Esophagus (tissue), 2 donors: ENCODE measurements at regions not wholly inside any gene's neighbourhood (a gene's known extent, or its start where the extent isn't known, plus 50 kb on each side); places are given as distances from the start of the nearest gene placed in this dataset.

Experiments
- H3K27ac ChIP-seq, 2 donors: one replicate each; pipeline ENCODE4 v1.5.1; 2013; ENCODE audit warnings: low read depth in 2 of 2, mild to moderate bottlenecking in 2 of 2, inconsistent platforms in 1 of 2, low read length in 1 of 2, moderate library complexity in 1 of 2
- H3K27me3 ChIP-seq, 2 donors: one replicate each; pipeline ENCODE4 v1.6.1; 2013; ENCODE audit warnings: low read length in 2 of 2, control low read depth in 1 of 2, mild to moderate bottlenecking in 1 of 2; ENCODE audit not compliant: insufficient read depth in 2 of 2, control insufficient read depth in 1 of 2
- H3K36me3 ChIP-seq, 2 donors: one replicate each; pipeline ENCODE4 v1.6.1; 2013; ENCODE audit warnings: low read length in 1 of 2; ENCODE audit not compliant: control insufficient read depth in 2 of 2, insufficient read depth in 2 of 2
- H3K4me1 ChIP-seq, 2 donors: one replicate each; pipeline ENCODE4 v1.6.1; 2013; ENCODE audit warnings: low read length in 1 of 2; ENCODE audit not compliant: control insufficient read depth in 2 of 2, insufficient read depth in 2 of 2
- H3K4me3 ChIP-seq, 2 donors: one replicate each; pipeline ENCODE4 v1.5.1; 2013; ENCODE audit warnings: low read length in 2 of 2, mild to moderate bottlenecking in 2 of 2, low read depth in 1 of 2, moderate library complexity in 1 of 2
- H3K9me3 ChIP-seq, 2 donors: one replicate each; pipeline ENCODE4 v1.6.1; 2013; ENCODE audit warnings: mild to moderate bottlenecking in 2 of 2, low read depth in 1 of 2, low read length in 1 of 2, moderate library complexity in 1 of 2; ENCODE audit not compliant: control insufficient read depth in 2 of 2, insufficient read depth in 1 of 2
- WGBS, 2 donors: extraction: QIAGEN DNeasy Blood & Tissue Kit; methylation state at CpG; one replicate each; pipeline ENCODE4 v1.1.7; 2013; 5-methylcytosine and 5-hydroxymethylcytosine counted together
- donor health status: healthy with polysubstance abuse.
- donor health status: Bipolar disorder and iron deficiency.

DNA sequence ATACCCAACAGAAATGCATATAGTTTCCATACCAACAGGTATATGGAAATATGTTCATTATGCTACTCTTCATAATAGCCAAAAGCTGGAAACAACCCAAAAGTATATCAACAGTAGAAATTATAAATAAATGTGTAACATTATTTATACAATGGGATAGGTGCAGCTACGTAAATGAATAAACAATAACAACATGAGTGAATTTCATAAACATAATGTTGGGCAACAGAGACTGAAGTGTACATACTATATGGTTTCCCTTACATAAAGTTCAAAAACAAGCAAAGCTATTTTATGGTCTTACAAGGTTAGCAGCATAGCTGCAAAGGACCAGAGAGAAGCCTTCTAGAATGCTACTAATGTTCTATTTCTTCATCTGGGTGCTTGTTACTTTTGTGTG lies 305.0 kb downstream of the INSC start:
- H3K27me3 ChIP-seq: no peaks in the 10 kb centered on the region
- WGBS, 2 donors: 73 to 81% methylated on average over 1 of the region's 1 CpG
- no peaks in the 10 kb centered on the region for H3K9me3 ChIP-seq
- H3K36me3 ChIP-seq: no peaks in the 10 kb centered on the region
- H3K4me1 ChIP-seq: no peaks in the 10 kb centered on the region
- H3K4me3 ChIP-seq: no peak overlapping the region
- no peak overlapping the region for H3K27ac ChIP-seq

DNA sequence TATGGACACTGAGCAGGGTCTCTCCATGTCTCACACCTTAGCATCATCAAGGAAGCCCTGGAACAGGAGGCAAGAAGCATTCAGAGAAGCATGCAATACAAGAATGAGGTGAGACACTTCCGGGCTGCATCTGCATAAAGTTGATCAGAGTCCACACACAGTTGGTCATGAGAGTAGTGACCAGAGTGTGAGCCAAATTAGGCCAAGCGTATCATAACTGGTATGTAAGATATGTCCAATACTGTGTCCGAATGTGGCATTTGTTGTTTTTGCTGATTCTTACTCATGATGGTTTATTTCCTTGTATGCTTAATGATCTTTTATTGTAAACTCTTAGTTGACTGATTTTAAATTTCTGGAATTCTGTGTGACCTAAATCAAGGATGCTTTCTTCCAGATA lies 315.7 kb downstream of the INSC start:
- Histone ChIP-seq H3K27me3 (no peaks in the 10 kb centered on the region), H3K36me3 (no peaks in the 10 kb centered on the region), H3K9me3 (no peaks in the 10 kb centered on the region), H3K4me1 (no peaks in the 10 kb centered on the region), H3K4me3 (no peak overlapping the region), H3K27ac (no peak overlapping the region)
- 84 to 94% methylated on average over 3 of the region's 3 CpGs for WGBS, 2 donors

DNA sequence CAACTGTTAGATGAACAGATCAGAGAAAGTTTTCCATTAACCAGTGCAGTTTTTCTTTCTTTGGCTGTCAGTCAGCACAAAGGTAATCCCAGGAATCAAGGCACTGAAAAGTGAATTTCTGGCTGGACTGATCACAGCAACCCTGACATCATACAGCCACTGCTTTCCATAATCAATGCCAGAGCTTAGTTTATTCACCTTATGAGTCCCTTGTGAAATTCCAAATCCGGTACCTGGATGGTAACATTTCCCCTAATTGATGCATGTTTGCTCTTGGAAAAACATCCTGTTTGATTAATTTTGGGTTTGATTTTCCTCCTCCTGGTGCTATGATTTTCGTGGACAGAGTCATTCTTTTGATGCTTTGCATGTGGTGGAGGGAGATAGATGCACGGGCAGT lies 319.8 kb downstream of the INSC start:
- WGBS, 2 donors: 20 to 24% methylated on average over 3 of the region's 3 CpGs

DNA sequence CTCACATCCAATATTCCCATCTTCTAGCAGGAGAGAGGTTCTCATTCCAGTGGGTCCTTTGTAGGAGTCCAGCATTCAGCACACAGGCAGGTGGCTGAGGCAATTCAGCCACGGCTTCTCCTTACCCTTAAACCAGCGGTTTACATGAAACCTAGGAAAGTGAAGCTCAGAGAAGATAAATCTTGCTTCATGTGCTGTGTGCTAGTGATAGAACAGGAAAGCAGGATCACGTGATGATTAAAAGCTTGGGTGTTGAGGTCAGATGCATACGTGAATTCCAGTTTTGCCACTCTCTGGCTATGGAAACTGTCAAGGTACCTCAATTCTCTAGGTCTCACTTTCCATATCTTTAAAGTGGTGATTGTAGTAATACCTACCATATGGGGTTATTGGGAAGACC lies 331.6 kb downstream of the INSC start:
- Histone ChIP-seq H3K9me3 (no peaks in the 10 kb centered on the region), H3K4me1 (no peaks in the 10 kb centered on the region), H3K4me3 (no peak overlapping the region), H3K27ac (no peak overlapping the region), H3K36me3 (no peaks in the 10 kb centered on the region), H3K27me3 (no peaks in the 10 kb centered on the region)
- 88 to 91% methylated on average over 4 of the region's 4 CpGs for WGBS, 2 donors

More for the DNA sequence above, 319.8 kb downstream of the INSC start:
- Histone ChIP-seq H3K27ac (no peak overlapping the region), H3K27me3 (no peaks in the 10 kb centered on the region), H3K4me3 (no peak overlapping the region), H3K9me3 (no peaks in the 10 kb centered on the region), H3K36me3 (no peaks in the 10 kb centered on the region), H3K4me1 (no peaks in the 10 kb centered on the region)

DNA sequence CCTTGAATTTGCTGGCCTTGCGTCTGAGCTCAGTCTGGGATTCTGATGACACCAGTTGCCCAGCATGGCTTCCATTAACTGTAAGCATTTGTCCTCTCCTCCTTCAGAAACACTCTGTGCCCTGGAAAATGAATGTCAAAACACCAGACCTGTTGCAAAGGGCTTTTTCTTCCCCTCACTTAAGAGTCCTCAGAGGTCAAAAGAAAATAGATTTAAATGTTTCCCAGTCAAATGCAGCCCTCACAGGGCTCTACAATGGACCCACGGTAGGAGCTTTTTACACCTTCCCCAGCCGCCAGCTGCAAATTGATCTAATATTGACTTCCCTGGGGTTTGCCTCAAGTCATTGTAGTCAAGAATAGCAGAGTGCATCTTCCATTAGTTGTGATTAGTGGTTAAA lies 332.2 kb downstream of the INSC start:
- Histone ChIP-seq H3K27ac (no peak overlapping the region), H3K4me1 (no peaks in the 10 kb centered on the region), H3K27me3 (no peaks in the 10 kb centered on the region), H3K36me3 (no peaks in the 10 kb centered on the region), H3K9me3 (no peaks in the 10 kb centered on the region), H3K4me3 (no peak overlapping the region)
- 69 to 73% methylated on average over 3 of the region's 3 CpGs for WGBS, 2 donors

DNA sequence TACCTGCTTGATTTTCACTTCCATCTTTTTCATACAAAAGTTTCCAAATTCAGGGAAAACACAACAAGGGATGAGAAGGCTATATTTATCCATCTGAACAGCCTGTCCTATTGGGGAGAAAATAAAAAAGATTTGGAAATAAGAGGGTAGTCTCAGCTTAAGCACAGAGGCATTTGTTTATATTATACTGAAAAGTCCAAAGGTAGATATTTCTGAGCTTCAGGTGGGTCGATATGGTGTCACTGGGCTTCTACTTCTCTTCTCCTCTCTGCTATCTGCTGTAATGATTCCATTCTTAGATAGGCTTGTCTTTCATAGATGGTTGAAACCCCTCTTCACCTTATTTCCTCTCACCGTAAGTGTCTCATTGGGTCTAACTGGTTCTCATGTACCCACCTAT lies 337.0 kb downstream of the INSC start:
- Histone ChIP-seq H3K27ac (no peak overlapping the region), H3K27me3 (no peaks in the 10 kb centered on the region)

GRCh38 chr11:15453211-15453765 lies 338.6 kb downstream of the INSC start:
- H3K4me3 ChIP-seq: no peak overlapping the region
- no peaks in the 10 kb centered on the region for H3K9me3 ChIP-seq
- H3K4me1 ChIP-seq: no peaks in the 10 kb centered on the region
- no peaks in the 10 kb centered on the region for H3K27me3 ChIP-seq
- no peak overlapping the region for H3K27ac ChIP-seq
- 76 to 84% methylated on average over 2 of the region's 2 CpGs for WGBS, 2 donors
- H3K36me3 ChIP-seq: no peaks in the 10 kb centered on the region

More for the DNA sequence above, 337.0 kb downstream of the INSC start:
- H3K36me3 ChIP-seq: no peaks in the 10 kb centered on the region
- H3K4me1 ChIP-seq: no peaks in the 10 kb centered on the region
- 83 to 88% methylated on average over 2 of the region's 2 CpGs for WGBS, 2 donors
- H3K4me3 ChIP-seq: no peak overlapping the region
- no peaks in the 10 kb centered on the region for H3K9me3 ChIP-seq

DNA sequence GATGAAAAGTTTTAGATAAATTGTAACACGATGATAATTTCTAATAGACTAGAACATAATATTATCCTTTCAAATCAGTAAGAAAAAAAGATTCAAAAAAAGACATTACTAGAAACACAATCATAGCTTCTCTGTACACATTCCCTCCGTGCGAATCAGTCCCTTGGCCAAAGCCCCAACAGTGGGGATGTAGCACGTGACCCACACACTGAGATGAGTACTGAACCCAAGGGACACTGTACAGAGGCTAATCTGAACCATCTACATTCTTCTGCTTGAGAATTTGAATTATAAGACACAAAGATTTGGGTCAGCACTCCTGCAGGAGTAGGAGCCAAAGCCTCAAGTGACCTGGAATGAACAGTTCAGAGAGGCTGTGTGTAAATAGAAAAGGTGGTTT lies 353.7 kb downstream of the INSC start:
- Histone ChIP-seq H3K27ac (no peak overlapping the region), H3K27me3 (peaks cover 0 to 3% of the 10 kb centered on the region in 2 donors), H3K36me3 (no peaks in the 10 kb centered on the region), H3K4me3 (no peak overlapping the region), H3K4me1 (no peaks in the 10 kb centered on the region), H3K9me3 (no peaks in the 10 kb centered on the region)
- WGBS, 2 donors: 76 to 83% methylated on average over 4 of the region's 4 CpGs

DNA sequence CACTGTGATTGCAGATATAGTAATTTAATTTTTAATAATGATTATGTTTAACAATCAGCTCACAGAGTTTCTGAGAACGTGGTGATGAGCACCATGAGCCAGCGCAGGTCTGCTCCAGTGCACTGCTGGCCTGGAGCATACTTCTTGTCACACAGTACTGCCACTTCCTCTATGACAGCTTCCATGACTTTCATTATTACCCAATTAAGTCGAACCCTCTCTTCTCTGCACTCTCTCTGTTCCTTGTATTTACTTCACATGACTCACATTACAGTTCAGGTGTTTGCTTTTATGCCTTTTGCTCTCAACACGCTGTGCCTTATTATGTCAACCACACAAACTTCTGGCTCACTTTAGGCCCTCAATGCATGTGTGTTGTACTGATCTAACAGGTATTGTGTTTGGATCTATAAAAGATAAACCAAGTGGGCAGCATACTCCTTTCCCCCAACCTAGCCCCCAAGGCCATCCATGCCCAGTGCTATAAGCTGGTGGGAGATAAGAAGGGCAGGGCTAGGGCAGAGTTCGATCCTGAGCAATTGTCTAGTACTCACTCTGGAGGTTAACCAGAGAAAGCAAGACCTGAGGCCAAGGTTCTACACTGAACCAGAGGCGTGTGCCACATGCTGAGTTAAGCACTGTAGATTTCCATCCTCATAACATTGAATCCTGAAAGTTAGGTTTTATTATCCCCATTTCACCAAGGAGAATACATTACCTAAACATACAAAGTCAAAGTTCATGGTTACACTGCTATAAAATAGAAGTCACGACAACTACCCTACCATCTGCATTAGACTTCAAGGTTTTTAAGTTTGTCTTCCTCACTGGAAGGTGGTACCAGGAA lies 356.5 kb downstream of the INSC start:
- H3K36me3 ChIP-seq: no peaks in the 10 kb centered on the region
- no peak overlapping the region for H3K4me3 ChIP-seq
- peaks cover 0 to 3% of the 10 kb centered on the region in 2 donors for H3K27me3 ChIP-seq
- no peak overlapping the region for H3K27ac ChIP-seq
- no peaks in the 10 kb centered on the region for H3K4me1 ChIP-seq
- no peaks in the 10 kb centered on the region for H3K9me3 ChIP-seq
- 72 to 73% methylated on average over 7 of the region's 7 CpGs for WGBS, 2 donors
